PC-9 (cell line): ENCODE measurements at regions not wholly inside any gene's neighbourhood (a gene's known extent, or its start where the extent isn't known, plus 50 kb on each side); places are given as distances from the start of the nearest gene placed in this dataset.

Experiments
- BruUV-seq: library from RNA; stranded (reverse); fragments of 400-500 nt; replicated peaks from 2 replicates; lab custom pipeline; 2021; lab: Mats Ljungman, UMichigan
- CTCF ChIA-PET: fragments of 300-600 bp; sonication (Branson Sonifier 250); formaldehyde crosslinking; loops from one replicate; lab custom pipeline; 2022; ENCODE audit warnings: antibody characterized with exemption; lab: Charles Lee
- POLR2A ChIA-PET: fragments of 300-600 bp; sonication (Branson Sonifier 250); formaldehyde crosslinking; loops from one replicate; lab custom pipeline; 2022; ENCODE audit warnings: antibody characterized with exemption; ENCODE audit not compliant: unreplicated experiment; lab: Charles Lee
- DNase-seq, 2 experiments: peaks; one replicate each; pipeline versions ENCODE4 v3.0.0 to v3.0.0-alpha.2; 2015 to 2022; ENCODE audit warnings: mixed read lengths in 1 of 2
- H2AFZ ChIP-seq: fragments of 200-600 bp; sonication (generic); 2 replicates; pipeline ENCODE4 v1.8.1; 2017; ENCODE audit warnings: antibody characterized with exemption
- H3F3A ChIP-seq: fragments of 200-600 bp; sonication (generic); 2 replicates; pipeline ENCODE4 v1.8.1; 2017; ENCODE audit warnings: antibody characterized with exemption, mild to moderate bottlenecking, low read depth; ENCODE audit not compliant: insufficient read depth
- H3K27ac ChIP-seq: fragments of 200-600 bp; sonication (generic); 2 replicates; pipeline ENCODE4 v1.6.1; 2016; ENCODE audit warnings: mixed run types
- H3K27me3 ChIP-seq: fragments of 200-600 bp; sonication (generic); 2 replicates; pipeline ENCODE4 v1.6.1; 2016; ENCODE audit warnings: low read depth, mixed run types; ENCODE audit not compliant: insufficient read depth
- H3K36me3 ChIP-seq: fragments of 200-600 bp; sonication (generic); 2 replicates; pipeline ENCODE4 v1.6.1; 2016; ENCODE audit warnings: low read depth, mixed run types
- H3K4me1 ChIP-seq: fragments of 200-600 bp; sonication (generic); replicated peaks from 2 replicates; pipeline ENCODE4 v1.6.1; 2016; ENCODE audit warnings: mixed run types; ENCODE audit not compliant: insufficient read depth
- H3K4me2 ChIP-seq: fragments of 200-600 bp; sonication (generic); 2 replicates; pipeline ENCODE4 v1.6.1; 2017; ENCODE audit warnings: mixed run types
- H3K4me3 ChIP-seq: fragments of 200-600 bp; sonication (generic); 2 replicates; pipeline ENCODE4 v1.6.1; 2016; ENCODE audit warnings: mixed run types
- H3K79me2 ChIP-seq: fragments of 200-600 bp; sonication (generic); 2 replicates; pipeline ENCODE4 v1.6.1; 2017; ENCODE audit warnings: low read depth, mixed run types
- H3K9me2 ChIP-seq: fragments of 200-600 bp; sonication (generic); 2 replicates; pipeline ENCODE4 v1.8.1; 2017; ENCODE audit warnings: mild to moderate bottlenecking; ENCODE audit not compliant: insufficient read depth
- H3K9me3 ChIP-seq: fragments of 200-600 bp; sonication (generic); 2 replicates; pipeline ENCODE4 v1.8.1; 2016; ENCODE audit warnings: low read depth; ENCODE audit not compliant: insufficient read depth
- H4K20me1 ChIP-seq: fragments of 200-600 bp; sonication (generic); 2 replicates; pipeline ENCODE4 v1.8.1; 2017; ENCODE audit not compliant: insufficient read depth
- EZH2 ChIP-seq: fragments of 200-600 bp; sonication (generic); IDR thresholded peaks from 2 replicates; pipeline ENCODE4 v1.8.0; 2017; ENCODE audit warnings: antibody characterized with exemption, low read depth
- intact Hi-C: fragments of 100-400 bp; cut with micrococcal nuclease; formaldehyde crosslinking; loops from one replicate; pipeline ENCODE4 v1.10.0; 2022; ENCODE audit not compliant: unreplicated experiment
- TF ChIP-seq, protein P1 (sequence below): fragments of 200-600 bp; sonication (generic); conservative IDR thresholded peaks from 2 replicates; pipeline ENCODE4 v1.6.1; 2017; ENCODE audit warnings: mixed run types, antibody characterized with exemption, mild to moderate bottlenecking, moderate library complexity

- BruUV-seq, result no TSS peak
- Histone ChIP-seq H3K36me3 (no peaks in the 10 kb centered on the region), H3K79me2 (no peaks in the 10 kb centered on the region), H3K27me3 (no peaks in the 10 kb centered on the region), H3K4me1 (no peaks in the 10 kb centered on the region), H3K9me2 (no peaks in the 10 kb centered on the region), H3F3A (no peaks in the 10 kb centered on the region), H2AFZ (no peak overlapping the region), H3K4me2 (no peak overlapping the region), H3K27ac (no peak overlapping the region), H3K9me3 (no peaks in the 10 kb centered on the region), H3K4me3 (no peak overlapping the region), H4K20me1 (no peaks in the 10 kb centered on the region)
- POLR2A ChIA-PET, result interaction anchor here (0.5 kb wide), 1 partner anchor 45 kb away, joined by 45 read pairs; no protein-coding TSS in a partner anchor
- intact Hi-C loops, result no loop called here
- TF ChIP-seq EZH2, result no peak
- TF ChIP-seq, protein P1, sequence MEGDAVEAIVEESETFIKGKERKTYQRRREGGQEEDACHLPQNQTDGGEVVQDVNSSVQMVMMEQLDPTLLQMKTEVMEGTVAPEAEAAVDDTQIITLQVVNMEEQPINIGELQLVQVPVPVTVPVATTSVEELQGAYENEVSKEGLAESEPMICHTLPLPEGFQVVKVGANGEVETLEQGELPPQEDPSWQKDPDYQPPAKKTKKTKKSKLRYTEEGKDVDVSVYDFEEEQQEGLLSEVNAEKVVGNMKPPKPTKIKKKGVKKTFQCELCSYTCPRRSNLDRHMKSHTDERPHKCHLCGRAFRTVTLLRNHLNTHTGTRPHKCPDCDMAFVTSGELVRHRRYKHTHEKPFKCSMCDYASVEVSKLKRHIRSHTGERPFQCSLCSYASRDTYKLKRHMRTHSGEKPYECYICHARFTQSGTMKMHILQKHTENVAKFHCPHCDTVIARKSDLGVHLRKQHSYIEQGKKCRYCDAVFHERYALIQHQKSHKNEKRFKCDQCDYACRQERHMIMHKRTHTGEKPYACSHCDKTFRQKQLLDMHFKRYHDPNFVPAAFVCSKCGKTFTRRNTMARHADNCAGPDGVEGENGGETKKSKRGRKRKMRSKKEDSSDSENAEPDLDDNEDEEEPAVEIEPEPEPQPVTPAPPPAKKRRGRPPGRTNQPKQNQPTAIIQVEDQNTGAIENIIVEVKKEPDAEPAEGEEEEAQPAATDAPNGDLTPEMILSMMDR, result no peak
- CTCF ChIA-PET, result no interaction called here
- peak in 1 of 2 experiments; percentile 41 for DNase-seq
Observed at GRCh38 chr2:14543284-14543683, 89.2 kb upstream of the LRATD1 start.

DNA sequence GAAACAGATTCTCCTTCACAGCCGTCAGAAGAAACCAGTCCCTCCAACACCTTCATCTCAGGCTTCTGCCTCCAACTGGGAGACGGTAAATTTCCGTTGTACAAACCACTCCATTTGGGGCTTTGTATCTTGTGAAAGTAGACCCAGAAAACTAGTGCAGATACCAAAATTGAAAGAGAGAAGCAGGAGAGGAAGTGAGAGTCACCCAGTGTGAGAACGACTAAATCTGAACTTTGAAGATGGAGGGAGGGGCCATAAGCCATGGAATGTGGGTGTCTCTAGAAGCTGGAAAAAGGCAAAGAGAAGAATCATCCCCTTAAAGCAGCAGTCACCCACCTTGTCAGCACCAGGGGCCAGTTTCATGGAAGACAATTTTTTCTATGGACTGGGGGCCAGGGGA, 88.3 kb upstream of the LRATD1 start:
- TF ChIP-seq, protein P1, result no peak
- no peak for TF ChIP-seq EZH2
- BruUV-seq, result no TSS peak
- CTCF ChIA-PET, result no interaction called here
- H3K4me1 ChIP-seq, result no peaks in the 10 kb centered on the region
- H3K9me3 ChIP-seq, result no peaks in the 10 kb centered on the region
- no peak overlapping the region for H2AFZ ChIP-seq
- no peak overlapping the region for H3K27ac ChIP-seq
- no peaks in the 10 kb centered on the region for H3K79me2 ChIP-seq
- no peak for DNase-seq
- no peaks in the 10 kb centered on the region for H3K9me2 ChIP-seq
- POLR2A ChIA-PET, result no interaction called here
- no peak overlapping the region for H3K4me2 ChIP-seq
- H3K4me3 ChIP-seq, result no peak overlapping the region
- H3K36me3 ChIP-seq, result no peaks in the 10 kb centered on the region
- no peaks in the 10 kb centered on the region for H4K20me1 ChIP-seq
- H3F3A ChIP-seq, result no peaks in the 10 kb centered on the region
- intact Hi-C loops, result no loop called here
- H3K27me3 ChIP-seq, result no peaks in the 10 kb centered on the region

DNA sequence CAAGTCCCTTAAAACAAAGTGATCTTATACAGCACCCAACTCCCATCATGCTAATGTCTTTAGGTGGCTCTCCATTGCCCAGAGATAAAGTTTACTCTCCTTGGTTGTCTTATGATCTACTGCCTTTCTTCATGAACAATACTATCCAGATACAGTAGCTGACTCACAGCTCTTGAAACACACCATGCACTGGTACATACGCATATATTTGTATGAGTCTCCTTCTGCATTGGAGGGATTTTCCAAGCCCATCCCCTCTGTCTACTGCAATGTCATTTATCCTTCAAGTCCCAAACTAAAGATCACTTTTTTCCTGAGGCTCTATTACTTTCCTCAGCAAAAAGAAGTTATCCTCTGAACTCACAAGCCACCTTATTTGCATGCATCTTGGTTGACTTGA, 84.7 kb upstream of the LRATD1 start:
- Histone ChIP-seq H2AFZ (no peak overlapping the region), H3K4me3 (no peak overlapping the region), H3K79me2 (no peaks in the 10 kb centered on the region), H3K9me3 (no peaks in the 10 kb centered on the region), H3F3A (no peaks in the 10 kb centered on the region), H3K27ac (no peak overlapping the region), H3K9me2 (no peaks in the 10 kb centered on the region), H3K27me3 (no peaks in the 10 kb centered on the region), H3K36me3 (no peaks in the 10 kb centered on the region), H4K20me1 (no peaks in the 10 kb centered on the region), H3K4me1 (no peaks in the 10 kb centered on the region), H3K4me2 (no peak overlapping the region)
- intact Hi-C loops, result no loop called here
- BruUV-seq, result no TSS peak
- TF ChIP-seq, protein P1, result no peak
- no peak for TF ChIP-seq EZH2
- ChIA-PET CTCF (no interaction called here), POLR2A (no interaction called here)
- DNase-seq, result no peak
